HG02870 (cell line): ENCODE measurements at regions not wholly inside any gene's neighbourhood (a gene's known extent, or its start where the extent isn't known, plus 50 kb on each side); places are given as distances from the start of the nearest gene placed in this dataset.
"Not testable (repeated sequence)": the region's sequence is repeated elsewhere in the genome, so short reads cannot be mapped to it uniquely, and the experiment has no call there.

Source experiments
- ATAC-seq: cut with Tn5 transposase; IDR thresholded peaks from one replicate; pipeline ENCODE4 v1.9.1; 2021; ENCODE audit warnings: mild to moderate bottlenecking, moderate library complexity; ENCODE audit not compliant: unreplicated experiment

DNA sequence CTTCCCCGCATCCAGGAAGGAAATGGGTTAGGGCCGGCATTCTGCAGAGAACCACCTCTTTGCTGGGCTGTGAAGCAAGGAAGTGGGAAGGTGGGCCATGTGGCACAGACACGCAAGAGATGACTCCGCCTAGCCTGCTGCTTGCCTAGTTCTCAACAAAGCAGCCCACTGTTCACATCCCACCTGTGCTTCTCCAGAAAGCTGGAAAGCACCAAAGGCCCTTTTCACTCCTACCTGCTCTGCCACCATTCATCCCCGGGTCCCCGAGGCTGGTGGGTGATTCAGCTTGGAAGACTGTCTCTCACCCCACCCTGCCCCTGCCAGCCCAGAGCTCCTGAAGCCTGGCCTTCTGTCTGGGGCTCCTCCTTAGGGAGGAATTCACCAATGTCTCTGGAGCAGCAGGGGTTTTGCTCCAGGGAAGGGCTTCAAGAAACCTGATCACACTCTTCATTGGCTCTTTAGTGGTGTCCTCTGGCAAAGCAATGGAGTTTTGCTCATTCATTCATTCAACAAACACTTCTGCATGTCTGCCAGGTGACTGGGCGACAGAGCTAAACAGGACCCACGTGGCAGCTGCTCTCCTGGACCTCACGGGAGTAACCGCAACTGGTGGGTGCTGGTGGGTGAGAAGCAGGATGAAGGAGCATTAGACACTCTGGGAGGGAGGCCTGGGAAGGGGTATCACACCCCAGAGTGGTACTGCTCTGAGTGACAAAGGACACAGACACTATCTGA is 145.4 kb upstream of the TLE3 start:
- no peak for ATAC-seq

DNA sequence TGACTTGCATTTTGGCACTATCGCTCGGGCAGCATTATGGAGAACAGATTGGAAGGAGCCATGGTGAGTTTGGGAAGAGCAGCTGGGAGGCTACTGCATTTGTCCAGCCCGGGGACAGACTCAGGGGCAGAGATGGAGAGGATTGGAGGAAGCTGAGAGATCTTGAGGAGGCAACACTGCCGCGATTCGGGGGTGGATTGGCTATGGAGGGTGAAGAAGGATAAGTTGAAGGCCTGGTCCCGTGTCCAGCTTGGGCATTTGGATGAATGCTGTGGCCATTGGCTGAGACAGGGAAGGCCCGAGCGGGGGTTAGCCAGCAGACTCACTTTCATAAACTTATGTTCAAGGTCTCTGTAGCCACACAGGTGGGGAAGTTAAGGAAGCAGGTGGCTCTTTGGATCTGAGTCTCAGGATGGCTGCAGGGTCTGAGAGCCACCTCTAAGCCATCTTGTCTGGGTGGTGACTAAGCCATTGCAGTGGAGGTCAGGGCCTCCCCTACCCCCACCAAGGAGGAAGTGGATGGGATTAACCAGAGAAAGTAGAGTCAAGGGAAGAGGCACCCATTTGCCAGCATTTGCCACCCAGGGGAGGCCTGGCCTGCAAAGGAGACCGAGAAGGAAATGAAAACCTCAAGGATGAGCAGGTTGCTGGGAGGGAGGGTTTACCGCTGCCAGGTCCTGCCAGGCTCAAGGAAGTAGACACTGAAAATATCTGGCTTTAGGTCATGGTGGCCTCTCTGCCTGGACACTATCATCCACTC is 144.0 kb upstream of the TLE3 start:
- ATAC-seq, result no peak

GRCh38 chr15:70240820-70241430 is 143.2 kb upstream of the TLE3 start:
- no peak for ATAC-seq

GRCh38 chr15:70240082-70240481 is 142.4 kb upstream of the TLE3 start:
- peak; percentile 92 for ATAC-seq

DNA sequence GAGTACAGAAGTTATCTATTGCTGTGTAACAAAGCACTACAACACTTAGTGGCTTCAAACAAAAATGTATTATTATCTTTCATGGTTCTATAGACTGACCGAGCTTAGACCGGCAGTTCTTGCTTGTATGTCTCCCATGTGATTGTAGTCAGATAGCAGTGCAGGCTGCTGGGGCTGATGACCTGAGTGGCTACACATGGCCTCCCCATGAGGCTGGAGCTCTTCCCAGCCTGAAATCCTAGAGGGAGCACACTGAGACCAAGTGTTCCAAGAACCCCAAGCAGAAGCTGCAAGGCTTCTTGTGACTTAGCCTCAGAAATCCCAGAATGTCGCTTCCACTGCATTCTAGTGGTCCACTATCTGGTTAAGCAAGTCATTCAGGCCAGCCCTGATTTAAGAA is 141.2 kb upstream of the TLE3 start:
- ATAC-seq, result no peak

DNA sequence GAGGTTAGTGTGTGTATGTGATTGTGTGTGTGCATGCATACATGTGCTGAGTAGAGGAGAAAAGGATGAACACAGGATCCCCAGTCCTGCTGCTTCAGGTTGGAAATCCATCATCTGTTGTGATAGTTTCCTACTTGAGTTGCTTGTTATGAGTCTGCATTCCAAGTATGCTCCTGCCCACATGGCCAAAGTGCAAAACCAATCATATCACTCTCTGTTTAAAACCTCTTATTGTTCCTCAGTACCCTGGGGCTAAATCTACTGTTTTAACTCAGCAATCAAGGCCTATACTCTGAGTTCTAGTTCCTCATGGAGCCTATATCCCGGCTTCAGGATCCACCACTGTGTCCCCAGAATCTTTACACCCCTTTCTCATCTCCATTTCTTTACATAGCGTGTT is 139.9 kb upstream of the TLE3 start:
- ATAC-seq, result no peak

GRCh38 chr15:70236341-70237086 is 138.8 kb upstream of the TLE3 start:
- ATAC-seq, result no peak

- ATAC-seq, result no peak
Observed at GRCh38 chr15:70235347-70235746, 137.6 kb upstream of the TLE3 start.

- no peak for ATAC-seq
Observed at GRCh38 chr15:70234256-70234905, 136.7 kb upstream of the TLE3 start.

- no peak for ATAC-seq
Observed at GRCh38 chr15:70231484-70231883, 133.8 kb upstream of the TLE3 start.

DNA sequence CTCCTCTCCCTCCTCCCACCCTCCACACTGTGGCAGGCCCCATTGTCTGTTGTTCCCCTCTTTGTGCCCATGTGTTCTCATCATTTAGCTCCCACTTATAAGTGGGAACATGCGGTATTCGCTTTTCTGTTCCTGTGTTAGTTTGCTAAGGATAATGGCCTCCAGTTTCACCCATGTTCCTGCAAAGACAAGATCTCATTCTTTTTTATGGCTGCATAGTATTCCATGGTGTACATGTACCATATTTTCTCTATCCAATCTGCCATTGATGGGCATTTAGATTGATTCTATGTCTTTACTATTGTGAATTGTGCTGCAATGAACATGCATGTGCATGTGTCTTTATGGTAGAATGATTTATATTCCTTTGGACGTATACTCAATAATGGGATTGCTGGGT is 130.2 kb upstream of the TLE3 start:
- ATAC-seq, result not testable (repeated sequence)

GRCh38 chr15:70227147-70227546 is 129.4 kb upstream of the TLE3 start:
- no peak for ATAC-seq

GRCh38 chr15:70226337-70226980 is 128.7 kb upstream of the TLE3 start:
- no peak for ATAC-seq

DNA sequence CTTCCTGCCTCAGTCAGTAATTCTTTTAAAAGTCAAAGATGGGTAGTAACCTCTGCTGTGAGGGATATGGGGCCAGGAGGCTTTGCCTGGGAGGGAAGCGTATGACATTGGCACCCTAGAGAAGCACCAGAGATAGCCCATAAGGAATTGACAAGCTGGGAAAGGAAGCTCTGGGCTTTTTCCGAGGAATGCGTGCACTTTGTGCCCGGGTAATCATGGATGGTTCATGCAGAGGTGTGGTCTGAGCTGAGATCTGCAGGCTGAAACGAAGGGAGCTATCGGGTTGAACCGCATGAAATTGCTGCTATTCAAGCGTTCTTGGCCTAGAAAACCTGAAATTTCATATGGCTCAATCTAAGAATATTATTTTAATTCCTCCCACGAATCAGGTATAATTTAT is 127.7 kb upstream of the TLE3 start:
- ATAC-seq, result no peak

GRCh38 chr15:70222606-70223005 is 124.9 kb upstream of the TLE3 start:
- no peak for ATAC-seq

GRCh38 chr15:70220490-70221096 is 122.9 kb upstream of the TLE3 start:
- ATAC-seq, result no peak

DNA sequence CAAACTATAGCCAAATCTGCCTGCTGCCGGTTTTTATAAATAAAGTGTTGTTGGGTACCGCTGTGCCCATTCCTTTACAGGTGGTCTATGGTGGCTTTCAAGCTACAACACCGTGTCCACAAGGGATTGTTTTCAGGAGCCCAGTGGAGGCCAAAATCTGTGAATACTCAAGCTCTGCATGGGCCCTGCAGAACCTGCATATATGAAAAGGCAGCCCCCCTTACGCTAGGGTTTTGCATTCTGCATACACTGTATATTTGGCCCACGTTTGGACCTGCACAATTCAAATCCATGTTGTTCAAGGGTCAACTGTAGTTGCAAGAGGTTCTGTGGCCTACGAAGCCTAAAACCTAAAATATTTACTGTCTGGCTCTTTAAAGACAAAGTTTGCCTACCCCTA is 122.2 kb upstream of the TLE3 start:
- ATAC-seq, result no peak

- no peak for ATAC-seq
Observed at GRCh38 chr15:70219256-70219895, 121.7 kb upstream of the TLE3 start.
